NOMO-1 treated with DMSO at 0.1 percent for 48 hours (cell line): ENCODE measurements at regions not wholly inside any gene's neighbourhood (a gene's known extent, or its start where the extent isn't known, plus 50 kb on each side); places are given as distances from the start of the nearest gene placed in this dataset.
"Not testable (repeated sequence)": the region's sequence is repeated elsewhere in the genome, so short reads cannot be mapped to it uniquely, and the experiment has no call there.

ENCODE experiments used
- DNase-seq: peaks from one replicate; lab custom pipeline; 2025; ENCODE audit not compliant: unreplicated experiment; lab: John Stamatoyannopoulos, UW

DNA sequence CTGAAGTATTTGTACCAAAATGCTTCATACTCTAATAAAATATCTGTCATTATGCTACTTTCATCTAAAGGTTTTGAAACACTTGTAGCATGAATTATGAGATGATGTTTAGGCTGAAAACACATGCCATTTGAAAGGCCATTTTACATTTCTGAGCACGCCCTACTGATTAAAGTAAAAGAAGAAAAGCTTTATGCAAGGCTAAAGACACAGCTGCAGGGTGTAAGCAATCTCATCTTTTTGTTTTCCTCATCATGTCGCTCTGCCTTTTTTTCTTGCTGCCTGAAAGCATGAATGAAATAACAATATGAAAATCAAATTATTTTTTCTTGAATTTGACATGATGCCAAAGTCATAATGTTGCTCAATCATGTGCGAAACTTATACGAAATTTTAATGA, 148.6 kb upstream of the ARG1 start:
- no peak for DNase-seq

DNA sequence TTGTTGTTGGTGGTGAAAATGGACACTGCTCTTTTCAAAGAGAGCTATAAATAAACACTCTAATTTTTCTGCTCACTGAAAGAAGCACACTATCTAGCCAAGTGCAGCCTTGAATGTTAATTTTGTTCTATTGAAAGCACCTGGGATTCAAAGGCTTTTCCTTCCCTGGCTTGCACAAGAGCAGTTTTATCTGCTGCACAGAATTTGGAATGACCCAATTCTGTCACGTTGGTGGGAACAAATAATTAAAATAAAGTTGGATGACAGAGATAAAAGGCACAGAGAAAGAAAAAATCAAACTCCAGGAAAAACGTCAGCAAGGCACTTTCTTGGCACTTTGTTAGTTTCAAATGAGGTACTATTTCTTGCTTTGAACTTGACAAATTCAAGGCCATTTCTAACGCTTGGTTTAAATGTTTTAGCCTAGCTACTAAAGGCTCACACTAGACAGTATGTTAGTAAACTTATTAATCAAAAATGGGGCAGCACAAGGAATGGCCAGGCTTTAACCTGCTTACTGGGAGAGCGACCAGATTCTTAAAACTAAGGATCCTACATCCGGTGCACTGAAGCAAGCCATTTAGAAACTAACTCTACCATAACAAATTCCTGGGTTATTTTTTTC, 145.5 kb upstream of the ARG1 start:
- DNase-seq: no peak

DNA sequence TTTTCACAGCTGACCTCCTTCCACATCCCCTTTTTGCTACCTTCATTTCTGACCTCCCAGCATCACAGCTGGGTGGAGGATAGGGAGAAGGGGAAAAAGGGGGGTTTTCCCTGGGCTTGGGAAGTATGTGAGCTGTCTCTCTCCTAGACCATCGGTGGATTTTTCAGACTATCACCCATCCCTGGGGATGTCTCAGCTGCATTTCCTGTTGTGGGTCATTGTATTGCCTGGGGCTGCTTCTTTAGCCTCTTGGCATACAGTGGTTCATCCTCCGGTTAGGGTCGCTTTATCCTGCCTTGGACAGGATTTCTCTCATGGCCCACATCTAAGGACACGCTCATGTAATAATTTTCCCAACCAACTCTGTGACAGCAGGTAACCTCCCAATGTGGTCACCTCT, 142.5 kb upstream of the ARG1 start:
- DNase-seq: no peak

DNA sequence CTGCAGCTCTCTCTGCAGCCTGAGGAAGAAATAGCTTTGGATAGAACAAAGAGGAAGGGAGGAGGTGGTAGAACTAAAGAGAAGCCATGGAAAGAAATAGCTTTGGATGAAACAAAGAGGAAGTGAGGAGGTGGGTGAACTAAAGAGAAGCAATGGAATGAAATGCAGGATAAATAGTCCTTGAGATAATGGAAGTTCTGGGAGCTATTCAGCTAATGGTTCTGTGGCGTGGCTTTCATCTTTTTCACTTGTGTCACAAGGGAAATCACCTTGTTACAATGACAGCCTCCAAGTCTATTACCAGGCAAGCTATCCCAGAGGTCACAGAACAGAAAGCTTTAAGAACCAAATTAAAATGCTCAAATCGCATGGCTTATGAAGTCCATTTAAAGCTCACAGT, 141.3 kb upstream of the ARG1 start:
- no peak for DNase-seq

DNA sequence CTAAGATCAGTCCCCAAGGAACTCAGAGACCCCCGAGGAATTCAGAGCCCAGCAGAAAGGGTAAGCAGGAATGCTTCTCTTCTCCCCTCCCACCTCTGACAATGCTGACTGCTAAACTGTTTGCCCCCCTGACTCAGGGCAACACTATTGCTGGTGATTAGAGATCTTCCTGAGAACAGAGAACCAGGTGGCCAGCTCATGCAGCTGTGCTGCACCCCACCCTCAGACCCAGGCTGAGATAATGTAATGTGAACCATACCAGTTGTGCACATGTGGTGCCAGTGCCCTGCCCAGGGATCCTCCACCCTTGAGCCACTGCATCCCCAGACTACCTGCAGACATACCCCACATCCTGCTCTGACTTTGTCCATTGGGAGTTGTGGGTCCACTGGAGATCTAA, 139.1 kb upstream of the ARG1 start:
- no peak for DNase-seq

DNA sequence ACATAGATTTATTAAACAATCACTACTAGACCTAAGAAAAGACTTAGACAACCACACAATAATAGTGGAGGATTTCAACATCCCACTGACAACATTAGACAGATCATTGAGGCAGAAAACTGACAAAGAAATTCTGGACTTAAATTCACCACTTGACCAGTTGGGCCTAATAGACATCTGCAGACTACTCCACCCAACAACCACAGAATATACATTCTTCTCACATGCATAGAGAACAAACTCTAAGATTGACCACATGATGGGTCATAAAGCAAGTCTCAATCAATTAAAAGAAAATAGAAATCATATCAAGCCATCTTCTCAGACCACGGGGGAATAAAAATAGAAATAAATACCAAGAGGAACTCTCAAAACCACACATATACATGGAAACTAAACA, 136.7 kb upstream of the ARG1 start:
- no peak for DNase-seq

DNA sequence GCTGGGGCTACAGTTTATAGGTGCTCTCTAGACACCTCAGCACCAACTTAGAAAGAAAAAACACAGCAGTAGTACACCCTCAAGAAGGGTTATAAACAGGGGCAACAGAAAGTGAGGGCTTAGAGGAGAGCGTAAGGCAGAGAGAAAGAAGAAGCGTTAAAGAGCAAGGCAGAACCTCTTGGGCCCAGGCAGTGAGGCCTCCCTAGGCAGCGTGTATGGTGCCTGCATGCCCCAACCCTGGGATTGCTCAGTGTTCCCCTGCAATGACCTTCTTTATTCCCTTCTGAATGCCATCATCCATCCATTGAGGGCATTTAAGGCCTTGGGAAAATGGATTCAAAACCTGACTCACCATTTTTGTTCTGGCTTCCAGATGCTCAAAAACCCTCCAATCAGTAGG, 130.0 kb upstream of the ARG1 start:
- no peak for DNase-seq

DNA sequence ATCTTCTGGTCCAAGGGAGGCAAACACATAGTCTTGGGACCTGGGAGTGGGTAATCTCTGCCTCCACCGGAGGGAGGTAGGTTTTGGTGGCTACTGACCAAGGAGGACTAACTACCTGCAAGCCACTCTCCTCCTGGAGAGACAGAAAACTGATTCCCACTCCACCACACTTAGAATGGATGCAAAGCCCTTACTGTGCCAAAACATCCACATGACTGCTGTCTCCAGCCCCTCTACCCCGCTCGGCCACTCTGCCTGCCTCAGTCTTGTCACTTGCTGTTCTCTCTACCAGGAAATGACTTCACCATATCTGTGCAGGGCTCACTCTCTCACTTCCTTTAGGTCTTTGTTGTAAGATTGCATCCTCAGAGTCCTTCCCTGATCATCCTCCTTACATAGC, 129.5 kb upstream of the ARG1 start:
- no peak for DNase-seq

DNA sequence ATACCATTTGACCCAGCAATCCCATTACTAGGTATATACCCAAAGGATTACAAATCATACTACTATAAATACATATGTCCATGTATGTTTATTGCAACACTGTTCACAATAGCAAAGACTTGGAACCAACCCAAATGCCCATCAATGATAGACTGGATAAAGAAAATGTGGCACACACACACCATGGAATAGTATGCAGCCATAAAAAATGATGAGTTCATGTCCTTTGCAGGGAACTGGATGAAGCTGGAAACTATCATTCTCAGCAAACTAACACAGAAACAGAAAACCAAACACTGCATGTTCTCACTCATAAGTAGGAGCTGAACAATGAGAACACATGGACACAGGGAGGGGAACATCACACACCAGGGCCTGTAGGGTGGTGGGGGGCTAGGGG, 127.7 kb upstream of the ARG1 start:
- DNase-seq: not testable (repeated sequence)

DNA sequence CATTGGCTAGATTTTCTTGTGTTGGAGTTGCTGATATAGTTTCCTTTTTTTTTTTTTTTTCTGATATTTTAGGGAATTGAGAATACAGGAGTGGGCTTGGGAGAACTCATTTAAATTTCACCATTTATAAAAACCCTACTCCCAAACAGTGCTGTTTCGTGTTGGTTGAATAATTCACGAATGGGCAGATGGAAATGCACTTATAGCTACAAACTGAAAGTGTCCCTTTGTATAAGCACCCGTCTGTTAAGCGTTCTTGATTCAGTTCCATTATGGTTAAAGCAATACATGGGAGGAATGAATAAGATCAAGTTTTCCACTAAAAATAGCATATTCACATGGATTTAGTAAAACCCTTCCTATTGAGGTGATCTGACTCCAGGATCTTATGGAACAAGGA, 122.2 kb upstream of the ARG1 start:
- no peak for DNase-seq

DNA sequence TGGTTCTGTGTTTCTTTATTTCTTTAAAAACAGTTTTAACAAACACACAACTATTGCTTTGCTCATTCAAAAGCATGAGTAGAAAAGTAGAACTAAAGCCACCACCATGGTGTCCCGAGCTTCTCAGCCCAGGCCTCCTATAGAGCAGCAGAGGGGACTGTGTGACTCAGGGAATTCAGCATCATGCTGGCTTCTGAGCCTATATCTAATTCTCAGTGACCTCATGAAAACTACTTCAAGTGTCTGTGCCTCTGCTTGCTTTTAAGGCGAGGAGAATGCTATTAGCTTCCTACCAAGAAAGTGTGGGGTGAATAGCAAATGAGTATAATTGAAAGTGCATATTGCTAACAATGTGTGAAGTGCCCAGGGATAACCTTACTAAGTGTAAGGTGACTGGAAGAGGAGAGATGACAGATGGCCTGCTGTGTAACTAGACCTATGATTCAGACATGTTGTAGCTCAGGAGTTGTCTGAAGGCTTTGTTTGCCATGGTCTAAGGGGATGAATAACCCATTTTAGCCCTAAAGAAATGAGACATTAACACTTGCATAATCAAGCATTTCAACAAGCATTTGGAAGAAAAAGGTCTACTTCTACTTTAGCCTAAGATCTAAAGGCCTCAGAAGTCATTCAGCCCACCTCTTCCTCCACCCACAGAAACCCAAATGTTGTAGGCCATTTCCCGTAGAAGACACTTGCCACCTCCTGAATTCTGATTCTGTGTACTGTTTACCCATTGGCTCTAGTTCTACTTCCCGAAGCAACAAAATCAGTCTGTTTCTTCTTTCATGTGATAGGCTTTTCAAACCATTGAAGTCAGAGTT, 121.5 kb upstream of the ARG1 start:
- DNase-seq: no peak

DNA sequence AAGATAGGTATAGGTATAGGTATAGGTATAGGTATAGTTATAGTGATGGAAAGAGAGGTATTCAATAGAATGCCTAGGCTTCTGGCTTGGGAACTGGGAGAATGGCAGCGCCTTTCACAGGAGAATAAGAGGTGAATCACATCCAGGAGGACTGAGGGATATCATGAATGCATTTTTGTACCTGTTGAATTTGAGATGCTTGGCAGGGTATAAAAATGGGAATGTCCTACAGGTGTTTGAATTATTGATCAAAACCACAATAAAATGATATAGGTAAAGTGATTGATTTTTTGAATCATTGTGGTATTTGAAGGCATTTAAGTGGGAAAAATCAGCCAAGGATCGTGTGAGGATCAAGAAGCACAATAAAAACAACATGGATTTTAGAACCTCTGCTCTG, 119.2 kb upstream of the ARG1 start:
- DNase-seq: no peak

DNA sequence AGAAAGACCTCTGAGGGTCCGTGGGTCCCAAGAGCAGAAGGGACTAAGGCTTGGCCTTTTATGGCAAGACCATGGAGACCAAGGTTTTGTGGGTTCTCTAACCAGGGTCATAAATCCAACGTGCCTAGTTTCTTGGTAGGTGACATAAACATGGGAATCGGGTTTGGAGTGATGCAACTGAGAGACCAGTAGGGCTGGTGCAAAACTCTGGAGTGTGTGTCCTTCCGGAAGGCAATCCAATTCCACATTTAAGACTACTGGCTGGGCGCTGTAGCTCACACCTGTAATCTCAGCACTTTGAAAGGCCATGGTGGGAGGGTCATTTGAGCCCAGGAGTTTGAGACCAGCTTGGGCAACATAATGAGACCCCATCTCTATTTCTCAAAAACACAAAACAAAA, 116.5 kb upstream of the ARG1 start:
- DNase-seq: no peak

DNA sequence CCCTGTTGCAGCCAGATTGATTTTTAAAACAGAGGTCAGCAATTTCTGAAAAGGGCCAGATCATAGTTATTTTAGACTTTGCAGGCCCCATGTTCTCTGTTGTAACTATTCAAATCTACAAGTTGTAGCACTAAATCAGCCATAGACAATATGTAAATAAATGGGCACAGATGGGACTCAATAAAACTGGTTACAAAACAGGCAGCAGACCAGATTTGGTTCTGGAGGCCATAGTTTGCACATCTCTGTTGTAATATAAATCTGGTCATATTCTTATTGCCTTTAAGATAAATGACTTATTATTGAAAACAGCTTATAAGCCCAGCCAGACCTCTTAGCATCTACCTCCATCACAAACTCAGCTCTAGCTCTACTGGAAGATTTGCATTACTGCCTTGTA, 114.0 kb upstream of the ARG1 start:
- no peak for DNase-seq

DNA sequence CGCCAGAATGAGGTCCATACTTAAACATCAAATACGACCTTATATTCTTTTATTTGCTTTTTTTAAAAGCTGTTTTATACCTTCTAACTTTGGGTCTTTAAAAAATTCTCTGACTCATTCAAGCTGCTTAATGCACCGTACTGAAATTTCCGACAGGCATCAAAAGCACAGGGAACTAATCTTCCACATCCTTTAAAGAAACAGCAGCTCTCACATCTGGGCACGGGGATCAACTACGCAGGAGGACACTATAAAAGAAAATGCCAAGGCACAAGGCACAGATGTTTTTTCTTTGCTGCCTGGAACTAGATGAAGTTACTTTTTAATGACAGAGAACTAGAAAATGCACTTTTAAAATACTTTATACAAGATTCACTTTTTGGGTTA, 112.4 kb upstream of the ARG1 start:
- DNase-seq: no peak

DNA sequence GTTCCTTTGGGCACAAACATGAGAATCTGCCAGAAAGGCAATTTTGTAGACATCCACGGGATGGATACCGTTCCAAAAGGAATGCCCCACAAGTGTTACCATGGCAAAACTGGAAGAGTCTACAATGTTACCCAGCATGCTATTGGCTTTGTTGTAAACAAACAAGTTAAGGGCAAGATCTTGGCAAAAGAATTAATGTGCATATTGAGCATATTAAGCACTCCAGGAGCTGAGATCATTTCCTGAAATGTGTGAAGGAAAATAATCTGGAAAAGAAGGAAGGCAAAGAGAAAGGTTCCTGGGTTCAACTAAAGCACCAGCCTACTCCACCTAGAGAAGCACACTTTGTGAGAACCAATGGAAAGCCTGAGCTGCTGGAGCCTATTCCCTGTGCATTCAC, 103.9 kb upstream of the ARG1 start:
- no peak for DNase-seq

DNA sequence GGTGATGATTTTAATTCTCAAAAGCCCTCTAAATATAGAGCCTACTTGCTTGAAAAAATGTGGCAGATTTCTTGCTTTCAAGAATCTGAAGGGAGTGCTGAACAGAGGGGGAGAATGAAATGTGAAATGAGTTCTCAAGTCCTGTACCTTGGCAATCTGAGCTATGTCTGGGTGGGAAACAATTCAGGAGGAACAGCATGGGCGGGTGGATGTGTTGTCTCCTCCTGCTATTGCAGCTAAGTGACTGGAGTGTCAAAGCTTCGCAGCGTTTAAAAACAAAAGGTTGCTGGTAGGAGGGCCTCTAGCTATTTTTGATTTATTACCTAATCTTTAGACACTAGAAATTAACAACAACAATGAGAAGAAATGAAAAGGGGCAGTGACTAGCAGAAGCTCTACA, 102.5 kb upstream of the ARG1 start:
- DNase-seq: no peak

DNA sequence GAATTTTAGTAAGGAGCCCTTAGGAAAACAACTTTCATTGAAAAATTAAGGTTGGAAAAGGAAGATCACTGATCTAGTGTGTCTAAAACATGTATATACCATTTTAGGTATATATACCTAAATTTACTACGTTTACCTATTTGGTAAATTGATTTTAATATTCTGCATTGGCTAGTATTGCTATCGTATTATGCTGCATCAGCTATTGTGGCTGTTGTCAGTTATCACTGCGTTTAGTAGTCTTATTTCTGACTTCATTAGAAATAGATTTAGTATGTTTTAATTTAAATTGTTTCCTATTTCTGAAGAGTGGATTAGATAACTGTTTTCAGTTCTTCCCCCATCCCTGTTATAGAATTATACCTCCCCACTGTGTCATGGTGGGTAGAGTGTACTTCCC, 101.7 kb upstream of the ARG1 start:
- DNase-seq: no peak

DNA sequence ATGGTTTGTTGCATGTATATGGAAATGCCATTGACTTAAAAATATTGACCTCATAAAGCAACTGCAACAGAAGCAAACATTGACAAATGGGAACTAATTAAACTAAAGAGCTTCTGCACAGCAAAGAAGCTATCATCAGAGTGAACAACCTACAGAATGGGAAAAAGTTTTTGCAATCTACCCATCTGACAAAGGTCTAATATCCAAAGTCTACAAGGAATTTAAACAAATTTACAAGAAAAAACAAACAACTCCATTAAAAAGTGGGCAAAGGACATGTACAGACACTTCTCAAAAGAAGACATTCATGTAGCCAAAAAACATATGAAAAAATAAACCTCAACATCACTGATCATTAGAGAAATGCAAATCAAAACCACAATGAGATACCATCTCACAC, 99.7 kb upstream of the ARG1 start:
- DNase-seq: not testable (repeated sequence)

DNA sequence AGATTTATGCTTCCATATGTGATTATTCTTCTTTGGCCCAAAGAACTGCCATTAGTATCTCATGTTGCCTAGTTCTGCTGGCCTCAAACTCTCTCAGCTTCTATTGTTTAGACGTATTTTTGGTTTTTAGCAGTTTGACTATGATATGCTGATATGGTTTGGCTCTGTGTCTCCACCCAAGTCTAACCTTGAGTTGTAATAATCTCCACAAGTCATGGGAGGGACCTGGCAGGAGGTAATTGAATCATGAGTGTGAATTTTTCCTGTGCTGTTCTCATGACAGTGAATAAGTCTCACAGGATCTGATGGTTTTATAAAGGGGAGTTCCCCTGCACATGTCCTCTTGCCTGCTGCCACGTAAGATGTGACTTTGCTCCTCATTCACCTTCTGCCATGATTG, 96.7 kb upstream of the ARG1 start:
- no peak for DNase-seq

DNA sequence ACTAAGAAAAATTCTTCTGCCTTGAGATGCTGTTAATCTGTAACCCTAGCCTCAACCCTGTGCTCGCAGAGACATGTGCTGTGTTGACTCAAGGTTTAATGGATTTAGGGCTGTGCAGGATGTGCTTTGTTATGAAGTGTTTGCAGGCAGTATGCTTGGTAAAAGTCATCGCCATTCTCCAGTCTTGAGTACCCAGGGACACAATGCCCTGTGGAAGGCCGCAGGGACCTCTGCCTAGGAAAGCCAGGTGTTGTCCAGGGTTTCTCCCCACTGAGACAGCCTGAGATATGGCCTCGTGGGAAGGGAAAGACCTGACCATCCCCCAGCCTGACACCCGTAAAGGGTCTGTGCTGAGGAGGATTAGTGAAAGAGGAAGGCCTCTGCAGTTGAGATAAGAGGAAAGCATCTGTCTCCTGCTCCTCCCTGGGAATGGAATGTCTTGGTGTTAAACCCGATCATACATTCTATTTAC, 94.2 kb upstream of the ARG1 start:
- DNase-seq: not testable (repeated sequence)

DNA sequence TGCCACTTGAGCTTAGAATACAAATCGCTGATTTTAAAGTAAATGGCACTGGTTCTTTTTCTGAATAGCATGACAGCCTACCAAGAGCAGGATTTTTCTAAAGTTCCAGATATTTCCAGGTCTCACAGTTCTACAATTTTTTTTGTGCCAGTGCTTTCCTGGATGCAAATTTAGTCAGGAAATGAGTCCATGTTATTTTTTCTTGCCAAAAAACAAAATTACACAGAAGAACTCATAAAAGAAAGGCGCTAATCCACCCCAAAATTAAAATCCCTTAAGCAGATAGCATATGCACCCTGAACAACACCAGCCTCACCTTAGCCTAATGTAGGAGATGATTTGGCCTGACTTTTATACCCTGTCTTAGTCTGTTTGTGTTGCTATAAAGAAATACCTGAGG, 86.4 kb upstream of the ARG1 start:
- DNase-seq: no peak

DNA sequence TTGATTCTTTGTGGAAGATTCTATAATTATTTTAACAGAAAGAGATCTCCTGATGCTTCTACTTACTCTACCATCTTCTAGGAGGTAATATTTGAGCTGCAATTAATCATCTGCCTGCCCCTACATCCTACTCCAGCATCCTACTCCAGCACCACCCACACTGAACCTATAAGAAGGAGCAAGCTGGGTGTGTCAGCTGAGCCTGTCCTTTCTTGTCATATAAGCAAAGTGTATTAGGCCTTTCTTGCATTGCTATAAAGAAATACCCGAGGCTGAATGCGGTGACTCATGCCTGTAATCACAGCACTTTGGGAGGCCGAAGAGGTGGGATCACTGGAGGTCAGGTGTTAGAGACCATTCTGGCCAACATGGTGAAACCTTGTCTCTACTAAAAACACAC, 84.2 kb upstream of the ARG1 start:
- DNase-seq: no peak
